SK-N-MC (cell line): ENCODE measurements at regions not wholly inside any gene's neighbourhood (a gene's known extent, or its start where the extent isn't known, plus 50 kb on each side); places are given as distances from the start of the nearest gene placed in this dataset.

Experiments
- EZH2 ChIP-seq: fragments of 200-600 bp; sonication (generic); IDR thresholded peaks from one replicate; pipeline ENCODE4 v1.6.1; 2017; ENCODE audit warnings: antibody characterized with exemption
- POLR2AphosphoS5 ChIP-seq: IDR thresholded peaks from 2 replicates; pipeline ENCODE4 v1.6.1; 2012; ENCODE audit warnings: mild to moderate bottlenecking, low read depth, low read length, borderline replicate concordance

- TF ChIP-seq EZH2: no peak
- no peak for TF ChIP-seq POLR2AphosphoS5
These were observed 87.3 kb downstream of the INHBB start for GRCh38 chr2:120432976-120433815.
